ENCODE measurements at regions not wholly inside any gene's neighbourhood (a gene's known extent, or its start where the extent isn't known, plus 50 kb on each side); places are given as distances from the start of the nearest gene placed in this dataset.

GRCh38 chr20:24273251-24273650 lies 196.2 kb upstream of the SYNDIG1 start:
- DNase-seq (ENCODE audit: low spot score): no peak

- DNase-seq (ENCODE audit: low spot score): no peak
These were observed 208.1 kb upstream of the SYNDIG1 start for GRCh38 chr20:24261351-24261750.

- DNase-seq (ENCODE audit: low spot score): no peak
These were observed 212.3 kb upstream of the SYNDIG1 start for GRCh38 chr20:24257171-24257570.

GRCh38 chr20:24256307-24256706 lies 213.1 kb upstream of the SYNDIG1 start:
- no peak for DNase-seq (ENCODE audit: low spot score)

GRCh38 chr20:24254480-24254879 lies 214.9 kb upstream of the SYNDIG1 start:
- no peak for DNase-seq (ENCODE audit: low spot score)

- no peak for DNase-seq (ENCODE audit: low spot score)
These were observed 216.1 kb upstream of the SYNDIG1 start for GRCh38 chr20:24253321-24253720.

- no peak for DNase-seq (ENCODE audit: low spot score)
These were observed 224.3 kb upstream of the SYNDIG1 start for GRCh38 chr20:24245094-24245493.

GRCh38 chr20:24242763-24243162 lies 226.7 kb upstream of the SYNDIG1 start:
- no peak for DNase-seq (ENCODE audit: low spot score)

- no peak for DNase-seq (ENCODE audit: low spot score)
These were observed 228.0 kb upstream of the SYNDIG1 start for GRCh38 chr20:24241466-24241865.

GRCh38 chr20:24236963-24237362 lies 232.5 kb upstream of the SYNDIG1 start:
- DNase-seq (ENCODE audit: low spot score): no peak

GRCh38 chr20:24236201-24236600 lies 233.2 kb upstream of the SYNDIG1 start:
- no peak for DNase-seq (ENCODE audit: low spot score)

GRCh38 chr20:24235296-24236175 lies 233.9 kb upstream of the SYNDIG1 start:
- DNase-seq (ENCODE audit: low spot score): peak; percentile 9

- DNase-seq (ENCODE audit: low spot score): no peak
These were observed 239.0 kb upstream of the GGTLC1 start for GRCh38 chr20:24227600-24227999.

GRCh38 chr20:24212494-24212893 lies 223.9 kb upstream of the GGTLC1 start:
- DNase-seq (ENCODE audit: low spot score): no peak

- DNase-seq (ENCODE audit: low spot score): no peak
These were observed 223.4 kb upstream of the GGTLC1 start for GRCh38 chr20:24211972-24212371.

- DNase-seq (ENCODE audit: low spot score): no peak
These were observed 221.8 kb upstream of the GGTLC1 start for GRCh38 chr20:24210356-24210755.

- peak; percentile 21 for DNase-seq (ENCODE audit: low spot score)
These were observed 220.1 kb upstream of the GGTLC1 start for GRCh38 chr20:24208652-24209051.

GRCh38 chr20:24207803-24208300 lies 219.3 kb upstream of the GGTLC1 start:
- no peak for DNase-seq (ENCODE audit: low spot score)

GRCh38 chr20:24206995-24207394 lies 218.4 kb upstream of the GGTLC1 start:
- DNase-seq (ENCODE audit: low spot score): peak; percentile 51

- no peak for DNase-seq (ENCODE audit: low spot score)
These were observed 215.1 kb upstream of the GGTLC1 start for GRCh38 chr20:24203526-24204183.

GRCh38 chr20:24199501-24199900 lies 210.9 kb upstream of the GGTLC1 start:
- DNase-seq (ENCODE audit: low spot score): no peak

GRCh38 chr20:24194143-24194542 lies 205.6 kb upstream of the GGTLC1 start:
- DNase-seq (ENCODE audit: low spot score): no peak

- no peak for DNase-seq (ENCODE audit: low spot score)
These were observed 202.3 kb upstream of the GGTLC1 start for GRCh38 chr20:24190905-24191304.
